Hepatic stellate cell (primary cell): ENCODE measurements at regions not wholly inside any gene's neighbourhood (a gene's known extent, or its start where the extent isn't known, plus 50 kb on each side); places are given as distances from the start of the nearest gene placed in this dataset.

Source experiments
- DNase-seq: peaks from one replicate; pipeline ENCODE4 v3.0.0; 2011; ENCODE audit warnings: low spot score

- DNase-seq = no peak
Observed at GRCh38 chr10:105540381-105540780, 899.3 kb downstream of the SORCS3 start.

GRCh38 chr10:105538874-105539273, 897.8 kb downstream of the SORCS3 start:
- no peak for DNase-seq

GRCh38 chr10:105535478-105535877, 894.4 kb downstream of the SORCS3 start:
- no peak for DNase-seq

GRCh38 chr10:105534086-105534485, 893.0 kb downstream of the SORCS3 start:
- DNase-seq = no peak

- DNase-seq = no peak
Observed at GRCh38 chr10:105516511-105516910, 875.4 kb downstream of the SORCS3 start.

GRCh38 chr10:105514106-105514505, 873.0 kb downstream of the SORCS3 start:
- DNase-seq = no peak

GRCh38 chr10:105509517-105509916, 868.4 kb downstream of the SORCS3 start:
- no peak for DNase-seq

GRCh38 chr10:105506262-105506661, 865.2 kb downstream of the SORCS3 start:
- no peak for DNase-seq

- DNase-seq = no peak
Observed at GRCh38 chr10:105503714-105504113, 862.6 kb downstream of the SORCS3 start.

GRCh38 chr10:105502058-105502457, 861.0 kb downstream of the SORCS3 start:
- DNase-seq = no peak

- DNase-seq = no peak
Observed at GRCh38 chr10:105494944-105495343, 853.9 kb downstream of the SORCS3 start.

GRCh38 chr10:105494303-105494702, 853.2 kb downstream of the SORCS3 start:
- no peak for DNase-seq

GRCh38 chr10:105473170-105473569, 832.1 kb downstream of the SORCS3 start:
- no peak for DNase-seq

- no peak for DNase-seq
Observed at GRCh38 chr10:105468759-105469158, 827.7 kb downstream of the SORCS3 start.

GRCh38 chr10:105466521-105466920, 825.4 kb downstream of the SORCS3 start:
- DNase-seq = no peak

GRCh38 chr10:105434970-105435369, 793.9 kb downstream of the SORCS3 start:
- no peak for DNase-seq

GRCh38 chr10:105413997-105414396, 772.9 kb downstream of the SORCS3 start:
- DNase-seq = no peak

GRCh38 chr10:105409370-105409769, 768.3 kb downstream of the SORCS3 start:
- no peak for DNase-seq

GRCh38 chr10:105406488-105406887, 765.4 kb downstream of the SORCS3 start:
- DNase-seq = no peak

GRCh38 chr10:105398202-105398601, 757.1 kb downstream of the SORCS3 start:
- DNase-seq = no peak

- DNase-seq = no peak
Observed at GRCh38 chr10:105391670-105392351, 750.7 kb downstream of the SORCS3 start.

- DNase-seq = no peak
Observed at GRCh38 chr10:105387971-105388370, 746.9 kb downstream of the SORCS3 start.

- no peak for DNase-seq
Observed at GRCh38 chr10:105383978-105384377, 742.9 kb downstream of the SORCS3 start.

- DNase-seq = no peak
Observed at GRCh38 chr10:105370692-105371091, 729.6 kb downstream of the SORCS3 start.
